Glutamatergic neuron (in vitro differentiated cells): ENCODE measurements at regions not wholly inside any gene's neighbourhood (a gene's known extent, or its start where the extent isn't known, plus 50 kb on each side); places are given as distances from the start of the nearest gene placed in this dataset.

Source experiments
- DNase-seq: peaks from one replicate; pipeline ENCODE4 v3.0.0; 2022
- H3K27ac Mint-ChIP-seq: one replicate; pipeline ENCODE4 v1.8.0; 2020; ENCODE audit warnings: mild to moderate bottlenecking, mixed read lengths, inconsistent platforms; ENCODE audit not compliant: unreplicated experiment
- H3K27me3 Mint-ChIP-seq: one replicate; pipeline ENCODE4 v1.8.0; 2020; ENCODE audit warnings: mild to moderate bottlenecking, moderate library complexity, mixed read lengths, inconsistent platforms; ENCODE audit not compliant: unreplicated experiment
- H3K36me3 Mint-ChIP-seq: one replicate; pipeline ENCODE4 v1.8.0; 2020; ENCODE audit warnings: mild to moderate bottlenecking, mixed read lengths, inconsistent platforms; ENCODE audit not compliant: unreplicated experiment
- H3K4me1 Mint-ChIP-seq: one replicate; pipeline ENCODE4 v1.8.0; 2020; ENCODE audit warnings: mild to moderate bottlenecking, low read depth, mixed read lengths, inconsistent platforms; ENCODE audit not compliant: unreplicated experiment
- H3K4me3 Mint-ChIP-seq: one replicate; pipeline ENCODE4 v1.8.0; 2020; ENCODE audit warnings: mild to moderate bottlenecking, mixed read lengths, inconsistent platforms; ENCODE audit not compliant: unreplicated experiment
- H3K9me3 Mint-ChIP-seq: one replicate; pipeline ENCODE4 v1.8.0; 2020; ENCODE audit warnings: mild to moderate bottlenecking, moderate library complexity, mixed read lengths, inconsistent platforms; ENCODE audit not compliant: unreplicated experiment
- TF ChIP-seq, protein P1 (sequence below): fragments of 200-600 bp; sonication (generic); IDR thresholded peaks from one replicate; pipeline ENCODE4 v1.5.0; 2021; ENCODE audit not compliant: partially characterized antibody, unreplicated experiment

DNA sequence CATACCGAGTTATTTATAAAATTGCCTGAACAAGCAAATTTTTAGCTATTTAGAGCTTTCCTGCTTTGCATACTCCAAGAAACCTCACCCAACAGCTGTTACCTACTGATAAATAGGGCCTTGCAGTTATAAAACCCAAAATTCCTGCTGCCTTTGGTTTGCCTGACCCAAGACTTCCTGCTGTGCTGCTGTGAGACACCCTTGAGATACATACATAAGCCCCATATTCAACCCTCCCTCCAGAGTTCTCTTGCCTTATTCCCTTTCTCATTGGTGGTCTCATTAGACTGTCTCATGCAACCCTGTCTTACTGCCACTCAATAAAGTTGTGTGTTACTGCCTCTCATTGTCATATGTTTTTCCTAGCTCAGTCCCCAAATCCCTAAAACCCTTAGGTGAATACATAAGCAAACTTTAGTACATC is 677.6 kb downstream of the UQCRFS1 start:
- Mint-ChIP-seq H3K36me3 (peaks cover 12% of the 10 kb centered on the region), H3K27ac (no peak overlapping the region), H3K9me3 (peaks cover 2% of the 10 kb centered on the region), H3K4me1 (no peaks in the 10 kb centered on the region), H3K4me3 (no peak overlapping the region), H3K27me3 (no peaks in the 10 kb centered on the region)
- TF ChIP-seq, protein P1, sequence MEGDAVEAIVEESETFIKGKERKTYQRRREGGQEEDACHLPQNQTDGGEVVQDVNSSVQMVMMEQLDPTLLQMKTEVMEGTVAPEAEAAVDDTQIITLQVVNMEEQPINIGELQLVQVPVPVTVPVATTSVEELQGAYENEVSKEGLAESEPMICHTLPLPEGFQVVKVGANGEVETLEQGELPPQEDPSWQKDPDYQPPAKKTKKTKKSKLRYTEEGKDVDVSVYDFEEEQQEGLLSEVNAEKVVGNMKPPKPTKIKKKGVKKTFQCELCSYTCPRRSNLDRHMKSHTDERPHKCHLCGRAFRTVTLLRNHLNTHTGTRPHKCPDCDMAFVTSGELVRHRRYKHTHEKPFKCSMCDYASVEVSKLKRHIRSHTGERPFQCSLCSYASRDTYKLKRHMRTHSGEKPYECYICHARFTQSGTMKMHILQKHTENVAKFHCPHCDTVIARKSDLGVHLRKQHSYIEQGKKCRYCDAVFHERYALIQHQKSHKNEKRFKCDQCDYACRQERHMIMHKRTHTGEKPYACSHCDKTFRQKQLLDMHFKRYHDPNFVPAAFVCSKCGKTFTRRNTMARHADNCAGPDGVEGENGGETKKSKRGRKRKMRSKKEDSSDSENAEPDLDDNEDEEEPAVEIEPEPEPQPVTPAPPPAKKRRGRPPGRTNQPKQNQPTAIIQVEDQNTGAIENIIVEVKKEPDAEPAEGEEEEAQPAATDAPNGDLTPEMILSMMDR: no peak
- DNase-seq: no peak

DNA sequence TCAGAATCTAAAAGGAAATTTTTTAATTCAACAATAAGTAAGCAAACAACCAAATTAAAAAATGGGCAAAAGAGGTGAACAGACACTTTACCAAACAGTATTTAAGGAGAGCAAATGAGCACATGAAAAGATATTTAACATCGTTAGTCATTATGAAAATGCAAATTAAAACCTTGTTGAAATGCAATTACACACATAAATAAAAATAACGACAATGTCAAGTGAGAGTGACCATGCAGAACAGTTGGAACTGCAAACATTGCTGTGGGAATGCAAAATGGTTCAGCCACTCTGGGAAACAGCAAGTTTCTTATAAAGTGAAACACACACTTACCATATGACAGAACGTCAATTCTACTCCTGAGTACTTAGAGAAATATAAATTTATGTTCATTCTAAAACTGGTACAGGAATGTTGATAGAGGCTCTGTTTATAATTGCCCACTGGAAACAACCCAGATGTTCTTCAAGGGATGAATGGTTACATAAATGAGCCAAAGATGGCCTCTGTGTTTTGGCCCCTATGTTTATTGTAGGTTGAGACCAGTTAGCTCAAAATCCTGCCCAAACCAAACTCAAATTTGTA is 678.1 kb downstream of the UQCRFS1 start:
- Mint-ChIP-seq H3K27ac (no peak overlapping the region), H3K9me3 (peaks cover 2% of the 10 kb centered on the region), H3K4me3 (no peak overlapping the region), H3K4me1 (no peaks in the 10 kb centered on the region), H3K36me3 (peaks cover 12% of the 10 kb centered on the region), H3K27me3 (no peaks in the 10 kb centered on the region)
- TF ChIP-seq, protein P1: no peak
- no peak for DNase-seq

DNA sequence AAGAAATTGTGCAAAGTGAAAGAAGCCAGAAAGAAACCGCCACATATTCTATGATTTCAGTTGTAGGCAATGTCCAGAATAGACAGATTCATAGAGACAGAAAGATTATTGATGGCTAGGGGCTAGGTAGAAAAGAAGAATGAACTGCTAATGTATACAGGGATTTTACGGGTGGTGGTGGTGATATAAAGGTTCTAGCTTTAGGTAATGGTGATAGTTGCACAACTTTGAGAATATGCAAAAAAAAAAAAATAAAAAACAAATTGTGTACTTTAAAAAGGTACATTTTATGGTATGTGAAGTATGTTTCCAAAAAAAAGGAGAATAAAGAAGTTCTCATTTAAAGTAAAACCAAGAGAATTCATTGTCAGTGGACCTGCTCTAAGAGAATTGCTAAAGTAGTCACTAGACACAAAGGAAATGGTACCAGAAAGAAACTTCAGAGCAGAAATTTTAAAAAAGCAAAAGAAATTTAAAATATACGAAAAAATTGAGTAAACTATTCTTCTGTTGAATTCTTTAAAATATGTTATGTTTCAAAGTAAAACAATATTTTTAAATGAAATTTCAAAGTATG is 680.1 kb downstream of the UQCRFS1 start:
- Mint-ChIP-seq H3K4me1 (no peaks in the 10 kb centered on the region), H3K27ac (no peak overlapping the region), H3K4me3 (no peak overlapping the region), H3K9me3 (peaks cover 2% of the 10 kb centered on the region), H3K36me3 (peaks cover 8% of the 10 kb centered on the region), H3K27me3 (no peaks in the 10 kb centered on the region)
- TF ChIP-seq, protein P1: no peak
- no peak for DNase-seq

DNA sequence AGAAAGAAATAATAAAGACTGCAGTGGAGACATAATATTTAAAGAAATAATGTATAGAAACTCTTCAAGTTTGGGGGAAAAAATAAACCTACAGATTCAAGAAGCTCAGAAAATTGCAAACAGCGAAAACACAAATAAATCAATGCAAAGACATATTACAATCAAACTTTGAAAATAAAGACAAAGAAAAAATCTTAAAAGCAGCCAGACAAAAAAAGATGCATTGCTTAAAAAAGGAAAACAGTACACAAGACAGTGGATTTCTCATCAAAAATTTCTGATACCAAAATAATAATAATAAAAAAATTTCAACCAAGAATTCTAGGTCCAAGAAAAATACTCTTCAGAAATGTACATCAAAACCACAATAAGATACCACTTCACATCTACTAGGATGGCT is 681.0 kb downstream of the UQCRFS1 start:
- Mint-ChIP-seq H3K27me3 (no peaks in the 10 kb centered on the region), H3K27ac (no peak overlapping the region), H3K36me3 (peaks cover 5% of the 10 kb centered on the region), H3K4me1 (no peaks in the 10 kb centered on the region), H3K4me3 (no peak overlapping the region), H3K9me3 (peaks cover 2% of the 10 kb centered on the region)
- TF ChIP-seq, protein P1: no peak
- DNase-seq: no peak

DNA sequence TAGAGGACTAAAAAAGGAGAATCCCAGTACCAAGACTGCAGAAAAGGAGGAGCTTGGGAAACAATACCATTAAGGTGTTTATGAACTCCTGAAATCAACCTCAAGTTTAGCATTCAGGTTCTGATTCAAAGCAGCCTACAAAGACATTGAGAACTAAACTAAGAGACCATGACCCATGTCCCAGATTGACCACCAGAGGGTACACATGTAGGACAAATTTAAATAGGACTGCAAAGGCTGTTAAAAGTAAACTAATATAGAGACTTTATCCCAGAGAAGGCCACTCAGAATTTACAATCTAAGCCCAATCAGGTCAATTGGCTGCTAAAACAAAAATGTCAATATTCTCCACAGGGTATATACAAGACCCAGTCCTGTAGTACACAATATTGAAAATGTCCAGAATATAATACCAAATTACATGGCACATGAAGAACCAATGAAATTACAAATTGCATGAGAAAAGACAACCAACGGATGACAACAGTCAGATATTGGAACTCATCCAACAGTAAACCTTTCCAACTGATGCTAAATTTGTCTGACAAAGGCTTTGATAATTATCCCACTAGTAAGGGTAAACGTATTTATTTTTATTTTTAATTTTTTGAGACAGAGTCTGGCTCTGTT is 682.4 kb downstream of the UQCRFS1 start:
- DNase-seq: no peak
- H3K4me1 Mint-ChIP-seq: no peaks in the 10 kb centered on the region
- no peak overlapping the region for H3K27ac Mint-ChIP-seq
- H3K9me3 Mint-ChIP-seq: peaks cover 2% of the 10 kb centered on the region
- TF ChIP-seq, protein P1: no peak
- no peak overlapping the region for H3K4me3 Mint-ChIP-seq
- peaks cover 3% of the 10 kb centered on the region for H3K36me3 Mint-ChIP-seq
- no peaks in the 10 kb centered on the region for H3K27me3 Mint-ChIP-seq
